ENCODE measurements at regions not wholly inside any gene's neighbourhood (a gene's known extent, or its start where the extent isn't known, plus 50 kb on each side); places are given as distances from the start of the nearest gene placed in this dataset.

- no peak for TF ChIP-seq TEAD4 (IDR thresholded peaks at IDR 0.05)
- TF ChIP-seq ZBTB7A (IDR thresholded peaks at IDR 0.05; ENCODE audit: low read depth): no peak
- TF ChIP-seq NFIC (IDR thresholded peaks at IDR 0.05): no peak
- no peak for TF ChIP-seq EGR1 (IDR thresholded peaks at IDR 0.05)
- no peak for TF ChIP-seq RAD21 (IDR thresholded peaks at IDR 0.05; ENCODE audit: low read depth)
- no peak for TF ChIP-seq USF1 (IDR thresholded peaks at IDR 0.05)
- TF ChIP-seq REST (IDR thresholded peaks at IDR 0.05; ENCODE audit: low read depth): no peak
- TF ChIP-seq TAF1 (IDR thresholded peaks at IDR 0.05; ENCODE audit: low read depth): no peak
- no peak for TF ChIP-seq EP300 (IDR thresholded peaks at IDR 0.05; ENCODE audit: borderline replicate concordance)
- no peak for TF ChIP-seq CREB1 (IDR thresholded peaks at IDR 0.05; ENCODE audit: low read depth)
- TF ChIP-seq TCF12 (IDR thresholded peaks at IDR 0.05; ENCODE audit: low read depth): no peak
- no peak for TF ChIP-seq CEBPB (IDR thresholded peaks at IDR 0.05)
- TF ChIP-seq MAX (IDR thresholded peaks at IDR 0.05): no peak
- no peak for TF ChIP-seq YY1 (IDR thresholded peaks at IDR 0.05; ENCODE audit: low read depth)
- TF ChIP-seq FOXM1 (IDR thresholded peaks at IDR 0.05; ENCODE audit: borderline replicate concordance, low read depth): no peak
Observed at GRCh38 chr20:48276021-48276342, 490.7 kb upstream of the SULF2 start.

- TF ChIP-seq TCF12 (IDR thresholded peaks at IDR 0.05; ENCODE audit: low read depth): no peak
- no peak for TF ChIP-seq CEBPB (IDR thresholded peaks at IDR 0.05)
- no peak for TF ChIP-seq REST (IDR thresholded peaks at IDR 0.05; ENCODE audit: low read depth)
- no peak for TF ChIP-seq MAX (IDR thresholded peaks at IDR 0.05)
- no peak for TF ChIP-seq TAF1 (IDR thresholded peaks at IDR 0.05; ENCODE audit: low read depth)
- TF ChIP-seq YY1 (IDR thresholded peaks at IDR 0.05; ENCODE audit: low read depth): no peak
- TF ChIP-seq ZBTB7A (IDR thresholded peaks at IDR 0.05; ENCODE audit: low read depth): no peak
- TF ChIP-seq EGR1 (IDR thresholded peaks at IDR 0.05): no peak
- no peak for TF ChIP-seq RAD21 (IDR thresholded peaks at IDR 0.05; ENCODE audit: low read depth)
- no peak for TF ChIP-seq FOXM1 (IDR thresholded peaks at IDR 0.05; ENCODE audit: borderline replicate concordance, low read depth)
- no peak for TF ChIP-seq USF1 (IDR thresholded peaks at IDR 0.05)
- no peak for TF ChIP-seq EP300 (IDR thresholded peaks at IDR 0.05; ENCODE audit: borderline replicate concordance)
- no peak for TF ChIP-seq NFIC (IDR thresholded peaks at IDR 0.05)
- TF ChIP-seq TEAD4 (IDR thresholded peaks at IDR 0.05): no peak
- no peak for TF ChIP-seq CREB1 (IDR thresholded peaks at IDR 0.05; ENCODE audit: low read depth)
Observed at GRCh38 chr20:48275286-48276020, 490.2 kb upstream of the SULF2 start.

- TF ChIP-seq USF1 (IDR thresholded peaks at IDR 0.05) (no peak), EGR1 (IDR thresholded peaks at IDR 0.05) (no peak), ZBTB7A (IDR thresholded peaks at IDR 0.05; ENCODE audit: low read depth) (no peak), MAX (IDR thresholded peaks at IDR 0.05) (no peak), FOXM1 (IDR thresholded peaks at IDR 0.05; ENCODE audit: borderline replicate concordance, low read depth) (no peak), YY1 (IDR thresholded peaks at IDR 0.05; ENCODE audit: low read depth) (no peak), TAF1 (IDR thresholded peaks at IDR 0.05; ENCODE audit: low read depth) (no peak), RAD21 (IDR thresholded peaks at IDR 0.05; ENCODE audit: low read depth) (no peak), CREB1 (IDR thresholded peaks at IDR 0.05; ENCODE audit: low read depth) (no peak), CEBPB (IDR thresholded peaks at IDR 0.05) (no peak), EP300 (IDR thresholded peaks at IDR 0.05; ENCODE audit: borderline replicate concordance) (no peak)
Observed at GRCh38 chr20:48273843-48274242, 488.6 kb upstream of the SULF2 start.

GRCh38 chr20:48270885-48271284 is 485.6 kb upstream of the SULF2 start:
- TF ChIP-seq TAF1 (IDR thresholded peaks at IDR 0.05; ENCODE audit: low read depth): no peak
- TF ChIP-seq EP300 (IDR thresholded peaks at IDR 0.05; ENCODE audit: borderline replicate concordance): no peak
- no peak for TF ChIP-seq CEBPB (IDR thresholded peaks at IDR 0.05)
- TF ChIP-seq TEAD4 (IDR thresholded peaks at IDR 0.05): no peak
- TF ChIP-seq FOXM1 (IDR thresholded peaks at IDR 0.05; ENCODE audit: borderline replicate concordance, low read depth): no peak

All from Ishikawa (cell line).